AG04450 (cell line): ENCODE measurements at regions not wholly inside any gene's neighbourhood (a gene's known extent, or its start where the extent isn't known, plus 50 kb on each side); places are given as distances from the start of the nearest gene placed in this dataset.

Source experiments
- CTCF ChIA-PET: fragments of 300-600, 350-600 bp; formaldehyde crosslinking; extraction: SDS; loops from one replicate; lab custom pipeline; 2022; ENCODE audit warnings: antibody characterized with exemption, inconsistent platforms; lab: Charles Lee
- POLR2A ChIA-PET: fragments of 350-600 bp; formaldehyde crosslinking; extraction: SDS; loops from one replicate; lab custom pipeline; 2021; ENCODE audit warnings: antibody characterized with exemption, inconsistent platforms; lab: Yijun Ruan, JAX
- DNase-seq: peaks from one replicate; pipeline ENCODE4 v3.0.0-alpha.2; 2011; ENCODE audit warnings: low read depth, low spot score
- H3K27ac ChIP-seq: one replicate; pipeline ENCODE4 v1.5.1; 2012; ENCODE audit warnings: low read depth, low read length, control low read depth
- H3K27me3 ChIP-seq: one replicate; pipeline ENCODE4 v1.6.0; 2012; ENCODE audit warnings: low read length; ENCODE audit not compliant: control insufficient read depth, insufficient read depth
- H3K4me3 ChIP-seq: 2 replicates; pipeline ENCODE4 v1.5.1; 2011; ENCODE audit warnings: mild to moderate bottlenecking, low read depth, low read length, control low read depth
- H3K9me3 ChIP-seq: 2 replicates; pipeline ENCODE4 v1.5.1; 2012; ENCODE audit warnings: low read length; ENCODE audit not compliant: control insufficient read depth, insufficient read depth
- TF ChIP-seq, protein P1 (sequence below): IDR thresholded peaks from 2 replicates; pipeline ENCODE4 v1.5.1; 2011; ENCODE audit warnings: low read depth, low read length, control low read depth, inconsistent platforms

GRCh38 chr6:11463398-11463780 lies 74.2 kb upstream of the TMEM170B start:
- TF ChIP-seq, protein P1, sequence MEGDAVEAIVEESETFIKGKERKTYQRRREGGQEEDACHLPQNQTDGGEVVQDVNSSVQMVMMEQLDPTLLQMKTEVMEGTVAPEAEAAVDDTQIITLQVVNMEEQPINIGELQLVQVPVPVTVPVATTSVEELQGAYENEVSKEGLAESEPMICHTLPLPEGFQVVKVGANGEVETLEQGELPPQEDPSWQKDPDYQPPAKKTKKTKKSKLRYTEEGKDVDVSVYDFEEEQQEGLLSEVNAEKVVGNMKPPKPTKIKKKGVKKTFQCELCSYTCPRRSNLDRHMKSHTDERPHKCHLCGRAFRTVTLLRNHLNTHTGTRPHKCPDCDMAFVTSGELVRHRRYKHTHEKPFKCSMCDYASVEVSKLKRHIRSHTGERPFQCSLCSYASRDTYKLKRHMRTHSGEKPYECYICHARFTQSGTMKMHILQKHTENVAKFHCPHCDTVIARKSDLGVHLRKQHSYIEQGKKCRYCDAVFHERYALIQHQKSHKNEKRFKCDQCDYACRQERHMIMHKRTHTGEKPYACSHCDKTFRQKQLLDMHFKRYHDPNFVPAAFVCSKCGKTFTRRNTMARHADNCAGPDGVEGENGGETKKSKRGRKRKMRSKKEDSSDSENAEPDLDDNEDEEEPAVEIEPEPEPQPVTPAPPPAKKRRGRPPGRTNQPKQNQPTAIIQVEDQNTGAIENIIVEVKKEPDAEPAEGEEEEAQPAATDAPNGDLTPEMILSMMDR: no peak
- Histone ChIP-seq H3K4me3 (no peak overlapping the region), H3K27me3 (no peaks in the 10 kb centered on the region), H3K9me3 (no peaks in the 10 kb centered on the region), H3K27ac (no peak overlapping the region)
- no peak for DNase-seq
- ChIA-PET POLR2A (no interaction called here), CTCF (no interaction called here)

DNA sequence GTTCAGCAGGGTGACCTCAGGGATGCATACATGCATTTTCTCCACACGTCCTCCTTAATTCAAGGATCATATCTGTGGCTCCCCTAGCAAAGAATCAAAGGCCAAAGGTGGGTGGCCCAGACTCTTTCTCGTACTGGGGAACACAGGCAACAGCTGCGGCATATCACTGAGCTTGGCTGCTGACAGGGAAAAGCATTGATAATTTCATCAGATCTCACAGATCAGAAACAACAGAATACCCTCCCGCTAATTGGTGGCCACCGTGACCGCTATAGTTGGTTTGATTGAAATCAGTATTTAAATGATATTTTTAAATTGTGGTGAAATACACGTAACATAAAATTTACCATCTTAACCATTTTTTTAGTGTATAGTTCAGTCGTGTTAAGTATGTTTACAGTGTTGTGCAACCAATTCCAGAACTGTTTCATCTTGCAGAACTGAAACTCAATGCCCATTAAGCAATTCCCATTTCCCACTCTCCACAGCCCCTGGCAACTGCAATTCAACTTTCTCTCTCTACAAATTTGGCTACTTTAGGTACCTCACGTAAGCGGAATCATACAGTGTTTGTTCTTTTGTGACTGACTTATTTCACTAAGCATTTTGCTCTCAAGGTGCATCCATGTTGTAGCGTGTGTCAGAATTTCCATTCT lies 74.7 kb upstream of the TMEM170B start:
- no peak overlapping the region for H3K4me3 ChIP-seq
- TF ChIP-seq, protein P1: no peak
- POLR2A ChIA-PET: no interaction called here
- no peak overlapping the region for H3K27ac ChIP-seq
- H3K27me3 ChIP-seq: no peaks in the 10 kb centered on the region
- DNase-seq: no peak
- CTCF ChIA-PET: no interaction called here
- no peaks in the 10 kb centered on the region for H3K9me3 ChIP-seq

- no peak overlapping the region for H3K4me3 ChIP-seq
- no peaks in the 10 kb centered on the region for H3K9me3 ChIP-seq
- no peak overlapping the region for H3K27ac ChIP-seq
- DNase-seq: no peak
- no peaks in the 10 kb centered on the region for H3K27me3 ChIP-seq
- POLR2A ChIA-PET: no interaction called here
- CTCF ChIA-PET: interaction anchor here (1.8 kb wide), 1 partner anchor 317 kb away, joined by 5 read pairs; no protein-coding TSS in a partner anchor
- TF ChIP-seq, protein P1: no peak
Observed at GRCh38 chr6:11460837-11461661, 76.5 kb upstream of the TMEM170B start.

DNA sequence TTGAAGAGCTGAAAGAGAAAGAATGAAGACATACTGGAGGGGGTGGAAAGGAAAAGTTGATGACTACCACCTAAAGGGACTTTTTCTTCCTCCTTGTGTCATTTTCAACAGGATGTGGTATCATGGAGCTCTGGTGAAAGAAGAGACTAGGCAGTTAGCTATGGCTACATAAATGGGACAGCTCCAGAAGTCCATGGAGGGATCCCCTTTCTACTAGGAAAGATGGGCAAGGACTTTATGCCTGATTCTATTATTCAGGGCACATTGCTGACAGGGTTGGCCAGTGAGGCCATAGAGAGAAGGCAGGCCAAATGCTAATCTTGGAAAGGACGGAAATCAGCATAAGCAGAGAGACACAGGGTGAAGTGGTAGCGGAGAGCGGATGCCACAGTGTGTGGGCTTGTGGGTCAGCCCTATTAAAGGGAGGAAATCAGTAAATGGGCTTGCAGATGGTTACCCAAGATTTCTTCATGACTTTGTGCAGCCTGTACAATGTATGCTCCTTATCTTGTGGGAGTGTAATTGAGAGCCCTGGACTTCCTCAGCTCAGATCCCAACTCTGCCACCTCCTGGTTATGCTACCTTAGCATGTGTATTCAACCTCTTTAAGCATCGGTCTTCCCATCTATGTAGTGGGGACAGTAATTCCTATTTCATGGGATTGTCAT lies 77.4 kb upstream of the TMEM170B start:
- TF ChIP-seq, protein P1: no peak; the same call in 1 of the 2 replicates
- ChIA-PET POLR2A (no interaction called here), CTCF (interaction anchor here (1.8 kb wide), 1 partner anchor 316 kb away, joined by 5 read pairs; no protein-coding TSS in a partner anchor)
- Histone ChIP-seq H3K9me3 (no peaks in the 10 kb centered on the region), H3K27ac (no peak overlapping the region), H3K27me3 (no peaks in the 10 kb centered on the region), H3K4me3 (no peak overlapping the region)
- DNase-seq: no peak
